ENCODE measurements at regions not wholly inside any gene's neighbourhood (a gene's known extent, or its start where the extent isn't known, plus 50 kb on each side); places are given as distances from the start of the nearest gene placed in this dataset.

- H3K27me3 ChIP-seq (ENCODE audit: control insufficient read depth, insufficient read depth, low read length): no peaks in the 10 kb centered on the region
- intact Hi-C loops (cut with DNase I): no loop called here
- FAIRE-seq (no peak), DNase-seq (no peak)
- TF ChIP-seq CTCF (IDR thresholded peaks at IDR 0.05; ENCODE audit: borderline replicate concordance, extremely low read depth, insufficient read depth): no peak
- no peak overlapping the region for H3K4me3 ChIP-seq (ENCODE audit: low read length in 3 of 3)
- H3K4me1 ChIP-seq (ENCODE audit: control insufficient read depth in 2 of 3, insufficient read depth in 2 of 3, low read depth in 1 of 3, low read length in 3 of 3): no peaks in the 10 kb centered on the region
- no peak overlapping the region for H3K27ac ChIP-seq (ENCODE audit: low read depth in 2 of 2, low read length in 2 of 2)
- H3K9me3 ChIP-seq (ENCODE audit: control insufficient read depth in 2 of 3, insufficient read depth in 1 of 3, low read length in 3 of 3): no peaks in the 10 kb centered on the region
- H3K36me3 ChIP-seq (ENCODE audit: control insufficient read depth in 2 of 3, insufficient read depth in 3 of 3, low read length in 3 of 3): no peaks in the 10 kb centered on the region
- no peak overlapping the region for H3K9ac ChIP-seq (ENCODE audit: low read length in 3 of 3)
Measured at GRCh38 chr4:188905248-188905647, 766.0 kb downstream of the TRIML1 start.

- H3K27me3 ChIP-seq (ENCODE audit: control insufficient read depth, insufficient read depth, low read length): no peaks in the 10 kb centered on the region
- H3K9me3 ChIP-seq (ENCODE audit: control insufficient read depth in 2 of 3, insufficient read depth in 1 of 3, low read length in 3 of 3): peaks cover 0 to 3% (median 0%) of the 10 kb centered on the region in 3 donors
- H3K4me1 ChIP-seq (ENCODE audit: control insufficient read depth in 2 of 3, insufficient read depth in 2 of 3, low read depth in 1 of 3, low read length in 3 of 3): no peaks in the 10 kb centered on the region
- DNase-seq: no peak
- TF ChIP-seq CTCF (IDR thresholded peaks at IDR 0.05; ENCODE audit: borderline replicate concordance, extremely low read depth, insufficient read depth): no peak
- FAIRE-seq: no peak
- intact Hi-C loops (cut with DNase I): no loop called here
- no peak overlapping the region for H3K9ac ChIP-seq (ENCODE audit: low read length in 3 of 3)
- H3K4me3 ChIP-seq (ENCODE audit: low read length in 3 of 3): no peak overlapping the region
- no peaks in the 10 kb centered on the region for H3K36me3 ChIP-seq (ENCODE audit: control insufficient read depth in 2 of 3, insufficient read depth in 3 of 3, low read length in 3 of 3)
- no peak overlapping the region for H3K27ac ChIP-seq (ENCODE audit: low read depth in 2 of 2, low read length in 2 of 2)
Measured at GRCh38 chr4:188911199-188911598, 772.0 kb downstream of the TRIML1 start.

DNA sequence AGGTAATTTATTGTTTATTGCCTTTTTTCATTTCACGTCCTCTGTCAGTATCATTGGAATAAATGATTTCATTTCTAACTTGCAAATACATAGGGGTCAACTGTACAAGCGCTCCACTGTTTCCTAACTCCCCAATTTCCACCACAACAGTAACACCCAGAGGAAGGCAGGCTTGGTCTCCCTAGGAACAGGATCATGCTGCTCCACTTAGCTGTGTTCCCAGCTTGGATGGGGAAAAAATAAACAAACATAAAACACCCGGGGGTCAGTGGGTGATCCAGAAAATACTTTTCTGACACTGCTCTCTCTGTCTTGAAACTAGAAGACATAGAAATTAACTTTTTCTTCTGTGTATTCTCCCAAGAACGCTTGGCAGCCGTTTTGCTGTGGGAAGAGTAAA is 772.5 kb downstream of the TRIML1 start:
- no peaks in the 10 kb centered on the region for H3K4me1 ChIP-seq (ENCODE audit: control insufficient read depth in 2 of 3, insufficient read depth in 2 of 3, low read depth in 1 of 3, low read length in 3 of 3)

More for the DNA sequence above, 772.5 kb downstream of the TRIML1 start:
- Histone ChIP-seq H3K27ac (ENCODE audit: low read depth in 2 of 2, low read length in 2 of 2) (no peak overlapping the region), H3K4me3 (ENCODE audit: low read length in 3 of 3) (no peak overlapping the region), H3K9ac (ENCODE audit: low read length in 3 of 3) (no peak overlapping the region), H3K9me3 (ENCODE audit: control insufficient read depth in 2 of 3, insufficient read depth in 1 of 3, low read length in 3 of 3) (peaks cover 0 to 3% (median 0%) of the 10 kb centered on the region in 3 donors), H3K27me3 (ENCODE audit: control insufficient read depth, insufficient read depth, low read length) (no peaks in the 10 kb centered on the region), H3K36me3 (ENCODE audit: control insufficient read depth in 2 of 3, insufficient read depth in 3 of 3, low read length in 3 of 3) (no peaks in the 10 kb centered on the region)
- no peak for DNase-seq
- FAIRE-seq: no peak
- intact Hi-C loops (cut with DNase I): no loop called here
- no peak for TF ChIP-seq CTCF (IDR thresholded peaks at IDR 0.05; ENCODE audit: borderline replicate concordance, extremely low read depth, insufficient read depth)
